ENCODE measurements at regions not wholly inside any gene's neighbourhood (a gene's known extent, or its start where the extent isn't known, plus 50 kb on each side); places are given as distances from the start of the nearest gene placed in this dataset.
"Not testable (repeated sequence)": the region's sequence is repeated elsewhere in the genome, so short reads cannot be mapped to it uniquely, and the experiment has no call there.

- DNase-seq, result no peak
These were observed 193.0 kb upstream of the THRB start for GRCh38 chr3:24687671-24688070.

- DNase-seq, result no peak
These were observed 193.9 kb upstream of the THRB start for GRCh38 chr3:24688446-24689148.

GRCh38 chr3:24689353-24689752 lies 194.7 kb upstream of the THRB start:
- no peak for DNase-seq

DNA sequence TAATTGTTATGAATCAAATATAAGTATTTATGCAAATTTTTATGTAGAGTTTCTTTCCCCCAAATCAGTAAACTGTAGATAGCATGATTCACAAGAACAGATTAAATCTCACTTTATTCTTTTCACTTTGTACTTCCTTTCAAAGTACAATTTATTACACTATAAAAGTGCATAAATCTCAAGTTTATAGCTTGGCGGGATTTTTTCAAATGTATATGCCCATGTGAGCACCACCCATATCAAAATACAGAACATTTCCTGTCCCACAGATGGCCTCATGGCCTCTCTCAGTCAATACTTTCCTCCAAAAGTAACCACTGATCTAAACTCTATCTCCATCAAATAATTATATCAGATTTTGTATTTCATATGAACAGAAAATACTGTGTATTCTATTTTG lies 196.1 kb upstream of the THRB start:
- no peak for DNase-seq

- not testable (repeated sequence) for DNase-seq
These were observed 204.4 kb upstream of the THRB start for GRCh38 chr3:24699078-24699477.

GRCh38 chr3:24704496-24704895 lies 209.8 kb upstream of the THRB start:
- no peak for DNase-seq

DNA sequence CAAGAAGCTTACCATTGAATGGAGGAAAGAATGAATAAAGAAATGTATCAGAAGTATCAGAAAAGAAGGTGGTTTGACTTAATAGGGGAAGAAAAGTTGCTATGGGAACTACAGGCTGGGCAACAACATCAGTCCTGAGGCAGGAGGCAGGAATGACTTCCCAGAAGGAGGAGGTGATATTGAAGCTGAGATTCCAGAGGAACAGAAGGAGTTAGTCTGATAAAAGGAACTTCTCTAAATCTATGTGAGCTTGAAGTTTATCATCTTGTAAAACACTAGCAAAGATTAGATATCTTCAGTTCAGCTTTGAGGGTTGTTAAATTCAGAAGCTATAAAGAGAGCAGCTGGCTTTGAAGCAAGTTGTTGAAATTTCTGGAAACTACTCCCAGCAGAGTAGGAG lies 213.3 kb upstream of the THRB start:
- DNase-seq, result no peak

- DNase-seq, result no peak
These were observed 215.3 kb upstream of the THRB start for GRCh38 chr3:24709956-24710355.

DNA sequence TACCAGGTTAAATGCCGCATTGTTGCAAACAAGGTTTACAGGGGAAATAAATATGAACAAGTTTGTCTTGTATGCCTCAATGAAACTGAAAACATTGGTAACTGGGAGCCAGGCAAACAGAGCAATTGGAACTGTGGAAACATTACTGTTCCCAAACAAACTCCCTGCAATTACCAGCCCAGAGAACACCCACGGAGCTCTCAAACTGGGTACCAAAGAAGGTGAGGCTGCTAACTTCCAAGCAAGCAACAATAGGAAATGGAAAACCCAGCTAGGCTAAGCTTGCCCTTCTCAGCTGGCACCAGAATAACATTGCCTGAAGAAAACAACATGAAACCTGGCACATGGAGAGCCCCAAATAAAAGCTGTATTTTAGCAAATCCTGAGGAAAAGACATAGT lies 218.9 kb upstream of the THRB start:
- DNase-seq, result no peak

DNA sequence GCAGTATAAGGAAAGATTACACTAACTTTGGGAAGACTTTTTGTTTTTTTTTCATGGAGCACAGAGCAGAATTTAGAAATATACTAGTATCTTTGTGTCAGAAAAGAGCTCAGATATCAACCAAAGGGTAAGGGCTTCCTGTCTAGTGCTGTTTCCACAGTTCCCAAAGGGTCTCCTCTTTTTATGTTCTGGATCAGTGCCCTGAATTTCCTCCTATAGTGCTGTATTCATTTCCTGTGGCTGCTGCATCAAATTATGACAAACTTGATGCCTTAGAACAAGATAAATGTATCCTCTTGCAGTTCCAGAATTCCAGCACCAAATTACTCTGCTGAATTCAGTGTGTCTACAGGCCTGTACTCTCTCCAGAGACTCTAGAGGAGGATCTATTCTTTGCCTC lies 219.8 kb upstream of the THRB start:
- no peak for DNase-seq

GRCh38 chr3:24715171-24715792 lies 220.6 kb upstream of the THRB start:
- DNase-seq, result no peak

DNA sequence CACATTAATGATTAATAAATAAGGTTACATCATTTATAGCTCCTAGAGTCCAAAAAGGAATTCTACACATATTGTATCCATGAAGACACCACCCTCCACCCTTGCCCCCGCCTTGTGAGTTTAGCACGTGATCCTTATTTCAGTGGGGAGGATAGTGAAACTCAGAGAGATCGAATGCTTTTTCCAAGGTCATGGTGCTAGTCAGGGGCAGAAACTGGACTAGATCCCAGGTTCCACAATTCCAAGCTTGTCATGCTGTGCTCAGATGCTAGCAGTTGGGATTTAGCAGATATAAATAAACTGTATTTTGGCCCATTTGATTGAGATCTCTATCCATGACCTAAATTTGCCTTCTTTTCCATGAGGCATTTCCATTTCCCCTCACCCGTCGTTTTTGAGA lies 227.4 kb upstream of the THRB start:
- no peak for DNase-seq

GRCh38 chr3:24725514-24726255 lies 231.0 kb upstream of the THRB start:
- no peak for DNase-seq

- no peak for DNase-seq
These were observed 231.8 kb upstream of the THRB start for GRCh38 chr3:24726423-24726822.

DNA sequence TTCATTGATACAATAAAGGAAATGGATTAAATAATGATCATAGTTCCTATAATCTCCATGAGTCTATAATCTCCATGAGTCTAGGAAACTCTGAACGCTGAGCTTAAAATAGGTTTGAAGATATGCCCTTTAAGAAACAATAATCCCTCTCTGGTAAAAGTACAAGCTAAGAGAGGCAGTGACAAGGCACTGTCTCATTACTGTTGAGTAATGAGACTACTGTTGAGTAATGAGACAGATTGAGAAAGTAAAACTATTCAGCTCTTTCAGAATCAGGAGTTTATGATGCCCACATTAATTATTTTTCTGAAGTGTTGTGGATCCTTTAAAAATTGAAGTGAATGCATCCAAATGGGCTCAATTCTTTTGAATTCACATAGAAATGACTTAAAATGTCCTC lies 235.5 kb upstream of the THRB start:
- no peak for DNase-seq

DNA sequence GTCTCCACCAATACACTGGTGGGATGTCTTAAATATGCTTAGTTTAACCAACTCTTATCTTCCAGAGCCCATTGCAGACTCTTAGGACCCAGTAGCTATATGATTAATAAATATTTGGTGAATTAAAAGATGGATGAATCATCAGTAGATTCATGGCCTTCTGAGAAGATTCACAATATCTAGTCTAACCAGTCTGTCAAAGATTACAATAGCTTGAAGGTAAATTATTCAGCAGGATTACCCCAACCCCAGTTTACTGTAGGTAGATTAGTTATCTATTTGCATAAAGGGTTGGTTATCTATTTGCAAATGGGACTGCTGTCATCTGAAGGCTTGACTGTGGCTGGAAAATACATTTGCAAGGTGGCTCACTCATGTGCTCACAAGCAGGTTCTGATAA lies 239.4 kb upstream of the THRB start:
- DNase-seq, result no peak

DNA sequence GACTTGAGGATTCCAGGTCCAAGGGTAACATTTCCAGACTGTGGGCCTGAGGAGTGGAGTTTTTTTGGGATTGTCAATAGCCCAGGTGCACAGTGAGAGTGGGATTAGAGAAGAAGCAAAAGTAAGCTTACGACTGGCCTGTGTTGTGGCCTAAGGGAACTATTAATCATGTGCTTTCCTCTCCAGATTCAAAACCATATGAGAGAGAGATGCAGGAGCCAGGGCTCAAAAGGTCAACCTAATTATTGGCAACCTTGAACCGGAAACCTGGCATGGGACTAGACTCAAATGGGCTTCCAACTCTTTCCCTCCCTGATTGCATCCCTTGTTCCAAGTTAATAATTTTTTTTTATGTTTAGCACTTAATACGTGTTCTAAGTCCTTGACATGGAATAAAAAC lies 242.1 kb upstream of the THRB start:
- no peak for DNase-seq

GRCh38 chr3:24740326-24740725 lies 245.7 kb upstream of the THRB start:
- no peak for DNase-seq

- DNase-seq, result no peak
These were observed 246.9 kb upstream of the THRB start for GRCh38 chr3:24741506-24741905.

- DNase-seq, result no peak
These were observed 253.9 kb upstream of the THRB start for GRCh38 chr3:24748520-24748919.

GRCh38 chr3:24751020-24751419 lies 256.4 kb upstream of the THRB start:
- no peak for DNase-seq

GRCh38 chr3:24756101-24756888 lies 261.6 kb upstream of the THRB start:
- no peak for DNase-seq
